B cell (primary cell): ENCODE measurements at regions not wholly inside any gene's neighbourhood (a gene's known extent, or its start where the extent isn't known, plus 50 kb on each side); places are given as distances from the start of the nearest gene placed in this dataset.
"Not testable (repeated sequence)": the region's sequence is repeated elsewhere in the genome, so short reads cannot be mapped to it uniquely, and the experiment has no call there.

Experiments used
- ATAC-seq: fragments of 200-7000 bp; cut with Tn5 transposase; one replicate; pipeline ENCODE4 v1.10.0; 2021; ENCODE audit warnings: low read depth, mild to moderate bottlenecking, moderate number of reproducible peaks, moderate library complexity
- CTCF ChIA-PET: fragments of 350-600 bp; sonication (Branson Sonifier 250); formaldehyde crosslinking; loops from one replicate; lab custom pipeline; 2021; ENCODE audit warnings: antibody characterized with exemption, inconsistent platforms; lab: Charles Lee
- POLR2A ChIA-PET: fragments of 350-600 bp; sonication (Branson Sonifier 250); formaldehyde crosslinking; loops from one replicate; lab custom pipeline; 2021; ENCODE audit warnings: antibody characterized with exemption; lab: Charles Lee
- DNase-seq: peaks from one replicate; pipeline ENCODE4 v3.0.0; 2013
- H2AFZ ChIP-seq: 2 replicates; pipeline ENCODE4 v1.6.1; 2012; ENCODE audit warnings: mild to moderate bottlenecking, low read depth, low read length; ENCODE audit not compliant: insufficient read depth, poor library complexity, severe bottlenecking
- H3K27ac ChIP-seq, 2 donors: 1 replicate in 1 of 2; 2 replicates in 1 of 2; pipeline ENCODE4 v1.5.1; 2012 to 2013; ENCODE audit warnings: low read length in 2 of 2, mild to moderate bottlenecking in 2 of 2, moderate library complexity in 1 of 2
- H3K27me3 ChIP-seq, 4 experiments: fragments of 200-600 bp in 1 of 4; sonication (generic) in 1 of 4; replicated peaks in 1 of 4; 1 replicate in 2 of 4; 2 replicates in 2 of 4; pipeline versions ENCODE4 v1.6.1 to v1.7.0; 2013 to 2016; ENCODE audit warnings: low read length in 3 of 4, mild to moderate bottlenecking in 2 of 4, mixed read lengths in 1 of 4, moderate library complexity in 1 of 4; ENCODE audit not compliant: insufficient read depth in 4 of 4, control insufficient read depth in 3 of 4; ENCODE audit errors: control extremely low read depth in 1 of 4
- H3K36me3 ChIP-seq, 2 experiments: replicated peaks in 1 of 2; 1 replicate in 1 of 2; 2 replicates in 1 of 2; pipeline versions ENCODE4 v1.6.1 to v1.7.1; 2013; ENCODE audit warnings: low read length in 1 of 2; ENCODE audit not compliant: insufficient read depth in 2 of 2, control insufficient read depth in 1 of 2; ENCODE audit errors: control extremely low read depth in 1 of 2, extremely low read depth in 1 of 2
- H3K4me1 ChIP-seq, 2 donors: fragments of 200-600 bp in 1 of 2; sonication (generic) in 1 of 2; 1 replicate in 1 of 2; 2 replicates in 1 of 2; pipeline versions ENCODE4 v1.5.1 to v1.6.1; 2013 to 2017; ENCODE audit warnings: low read length in 2 of 2; ENCODE audit not compliant: control insufficient read depth in 2 of 2, insufficient read depth in 2 of 2
- H3K4me2 ChIP-seq: replicated peaks from 2 replicates; pipeline ENCODE3; 2012; ENCODE audit warnings: mild to moderate bottlenecking, low read depth, low read length; ENCODE audit not compliant: poor library complexity, severe bottlenecking
- H3K4me3 ChIP-seq, 5 experiments: fragments of 200-600 bp in 1 of 5; sonication (generic) in 1 of 5; 1 replicate in 3 of 5; 2 replicates in 2 of 5; pipeline versions ENCODE4 v1.5.1 to v1.7.0; 2011 to 2016; ENCODE audit warnings: low read length in 4 of 5, mild to moderate bottlenecking in 4 of 5, low read depth in 2 of 5, control low read depth in 1 of 5, moderate library complexity in 1 of 5; ENCODE audit not compliant: insufficient read depth in 1 of 5; ENCODE audit errors: control extremely low read depth in 1 of 5, extremely low read depth in 1 of 5
- H3K79me2 ChIP-seq: fragments of 200-600 bp; sonication (generic); one replicate; pipeline ENCODE4 v1.6.0; 2016; ENCODE audit warnings: low read length; ENCODE audit not compliant: control insufficient read depth, insufficient read depth
- H3K9ac ChIP-seq: fragments of 200-600 bp; sonication (generic); 2 replicates; pipeline ENCODE4 v1.6.1; 2017; ENCODE audit warnings: mild to moderate bottlenecking, low read length, moderate library complexity
- H3K9me3 ChIP-seq, 3 donors: one replicate each; pipeline versions ENCODE4 v1.6.1 to v1.7.1; 2013; ENCODE audit warnings: low read length in 2 of 3; ENCODE audit not compliant: control insufficient read depth in 2 of 3, insufficient read depth in 1 of 3; ENCODE audit errors: control extremely low read depth in 1 of 3
- H4K20me1 ChIP-seq: 2 replicates; pipeline ENCODE4 v1.6.0; 2012; ENCODE audit warnings: mild to moderate bottlenecking, low read length; ENCODE audit not compliant: insufficient read depth, control insufficient read depth, poor library complexity, severe bottlenecking
- H3K27ac Mint-ChIP-seq: one replicate; pipeline ENCODE4 v1.8.0; 2021; ENCODE audit warnings: mixed read lengths
- H3K27me3 Mint-ChIP-seq: one replicate; pipeline ENCODE4 v1.8.0; 2021; ENCODE audit warnings: mixed read lengths
- H3K4me1 Mint-ChIP-seq: one replicate; pipeline ENCODE4 v1.8.0; 2021; ENCODE audit warnings: mixed read lengths
- H3K4me3 Mint-ChIP-seq: one replicate; pipeline ENCODE4 v1.8.0; 2021; ENCODE audit warnings: mixed read lengths
- H3K9me3 Mint-ChIP-seq: one replicate; pipeline ENCODE4 v1.8.0; 2022; ENCODE audit warnings: mixed read lengths; ENCODE audit not compliant: insufficient read depth
- EZH2 ChIP-seq: IDR thresholded peaks from 2 replicates; pipeline ENCODE4 v1.6.1; 2012; ENCODE audit warnings: borderline replicate concordance, low read depth, mild to moderate bottlenecking, moderate library complexity, low read length; ENCODE audit not compliant: insufficient read depth, poor library complexity, severe bottlenecking
- WGBS: methylation state at CpG from one replicate; pipeline ENCODE4 v1.1.5; 2013; ENCODE audit warnings: missing lambda C conversion rate; ENCODE audit not compliant: insufficient coverage; 5-methylcytosine and 5-hydroxymethylcytosine counted together
- intact Hi-C: fragments of 100-400 bp; cut with micrococcal nuclease; formaldehyde crosslinking; loops from one replicate; pipeline ENCODE4 v1.10.0; 2022
- TF ChIP-seq, protein P1 (sequence below): fragments of 200-600 bp; IDR thresholded peaks from one replicate; pipeline ENCODE4 v1.8.0; 2022; ENCODE audit warnings: antibody characterized with exemption, mild to moderate bottlenecking

DNA sequence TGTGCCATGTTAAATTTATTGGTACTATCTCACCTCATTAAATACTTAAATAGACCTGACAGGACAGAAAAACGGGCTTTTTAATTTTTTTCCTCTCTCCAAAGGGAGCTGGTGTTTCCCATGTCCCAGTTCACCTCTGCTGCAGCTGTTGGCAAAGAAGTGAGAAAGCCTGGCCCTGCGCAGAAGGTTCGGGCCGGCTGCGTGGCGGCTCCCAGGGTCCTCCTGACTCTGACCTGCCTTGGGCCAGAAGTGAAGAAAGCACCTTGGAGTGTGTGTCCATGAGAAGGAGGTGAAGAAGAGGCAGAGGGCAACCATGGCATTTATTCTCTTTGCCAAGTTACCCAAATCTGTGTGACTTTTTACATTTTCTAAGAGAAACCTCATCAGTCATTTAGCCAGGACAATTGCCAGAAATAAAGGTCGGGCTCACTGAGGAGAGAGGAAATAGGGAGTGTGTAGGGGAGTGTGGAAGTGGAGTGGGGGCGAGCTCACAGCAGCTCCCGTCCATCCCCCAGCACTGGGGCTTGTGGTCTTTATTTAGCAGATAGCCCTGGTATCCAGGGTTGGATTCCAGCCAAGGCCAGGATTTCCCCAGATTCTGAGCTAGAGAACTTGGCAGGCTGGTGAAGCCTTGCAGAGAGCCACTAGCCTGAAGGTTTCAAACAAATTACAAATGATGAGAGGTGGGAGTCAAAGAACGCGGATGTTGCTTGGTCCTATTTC lies 102.4 kb upstream of the CADM1 start:
- Histone ChIP-seq H2AFZ (no peak overlapping the region), H3K4me3 (no peak overlapping the region), H4K20me1 (no peaks in the 10 kb centered on the region), H3K9me3 (peaks cover 0 to 2% (median 0%) of the 10 kb centered on the region in 3 donors), H3K4me1 (no peaks in the 10 kb centered on the region), H3K79me2 (no peaks in the 10 kb centered on the region), H3K36me3 (no peaks in the 10 kb centered on the region), H3K27ac (no peak overlapping the region), H3K4me2 (no peak overlapping the region), H3K27me3 (no peaks in the 10 kb centered on the region), H3K9ac (no peak overlapping the region)
- Mint-ChIP-seq H3K27ac (no peak overlapping the region), H3K9me3 (no peaks in the 10 kb centered on the region), H3K27me3 (no peaks in the 10 kb centered on the region), H3K4me1 (no peaks in the 10 kb centered on the region), H3K4me3 (no peak overlapping the region)
- no peak for DNase-seq
- ChIA-PET CTCF (no interaction called here), POLR2A (no interaction called here)
- no peak for ATAC-seq
- TF ChIP-seq, protein P1, sequence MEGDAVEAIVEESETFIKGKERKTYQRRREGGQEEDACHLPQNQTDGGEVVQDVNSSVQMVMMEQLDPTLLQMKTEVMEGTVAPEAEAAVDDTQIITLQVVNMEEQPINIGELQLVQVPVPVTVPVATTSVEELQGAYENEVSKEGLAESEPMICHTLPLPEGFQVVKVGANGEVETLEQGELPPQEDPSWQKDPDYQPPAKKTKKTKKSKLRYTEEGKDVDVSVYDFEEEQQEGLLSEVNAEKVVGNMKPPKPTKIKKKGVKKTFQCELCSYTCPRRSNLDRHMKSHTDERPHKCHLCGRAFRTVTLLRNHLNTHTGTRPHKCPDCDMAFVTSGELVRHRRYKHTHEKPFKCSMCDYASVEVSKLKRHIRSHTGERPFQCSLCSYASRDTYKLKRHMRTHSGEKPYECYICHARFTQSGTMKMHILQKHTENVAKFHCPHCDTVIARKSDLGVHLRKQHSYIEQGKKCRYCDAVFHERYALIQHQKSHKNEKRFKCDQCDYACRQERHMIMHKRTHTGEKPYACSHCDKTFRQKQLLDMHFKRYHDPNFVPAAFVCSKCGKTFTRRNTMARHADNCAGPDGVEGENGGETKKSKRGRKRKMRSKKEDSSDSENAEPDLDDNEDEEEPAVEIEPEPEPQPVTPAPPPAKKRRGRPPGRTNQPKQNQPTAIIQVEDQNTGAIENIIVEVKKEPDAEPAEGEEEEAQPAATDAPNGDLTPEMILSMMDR: no peak
- TF ChIP-seq EZH2: no peak
- 79% methylated on average over 6 of the region's 11 CpGs for WGBS
- intact Hi-C loops: no loop called here

DNA sequence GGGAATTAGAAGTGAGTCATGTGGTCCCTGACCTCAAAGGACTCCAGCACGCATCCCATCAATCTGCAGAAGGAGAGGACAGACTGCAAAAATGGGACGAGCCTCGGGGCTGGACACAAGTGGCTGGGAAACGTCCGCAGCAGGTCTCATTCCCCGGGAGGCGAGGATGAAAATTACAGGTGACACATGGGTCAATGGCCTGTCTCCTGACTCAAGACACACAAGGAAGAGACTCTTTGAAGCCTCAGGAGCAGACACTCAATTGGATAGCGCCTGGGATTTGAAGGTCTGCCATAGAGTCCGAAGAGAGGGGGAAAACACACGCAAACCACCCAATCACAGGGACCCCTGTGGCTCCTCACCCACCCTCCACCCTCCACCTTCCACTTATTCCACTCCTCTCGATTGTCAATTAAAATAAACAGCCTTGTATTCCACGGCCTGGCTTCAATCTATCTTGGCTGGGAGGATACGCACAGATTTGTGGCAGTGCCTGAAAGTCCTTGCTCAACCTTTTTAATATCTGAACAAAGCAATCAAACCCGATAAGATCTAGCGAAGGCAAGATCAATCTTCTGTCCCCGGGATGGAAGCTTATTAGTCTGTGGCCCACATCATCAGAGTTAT lies 101.8 kb upstream of the CADM1 start:
- H3K79me2 ChIP-seq: no peaks in the 10 kb centered on the region
- TF ChIP-seq, protein P1: no peak
- no peak for TF ChIP-seq EZH2
- no peaks in the 10 kb centered on the region for H3K36me3 ChIP-seq
- H3K9ac ChIP-seq: no peak overlapping the region
- H2AFZ ChIP-seq: no peak overlapping the region
- intact Hi-C loops: no loop called here
- H3K9me3 ChIP-seq: peaks cover 0 to 2% (median 0%) of the 10 kb centered on the region in 3 donors
- H3K27me3 ChIP-seq: no peaks in the 10 kb centered on the region
- WGBS: 81% methylated on average over 13 of the region's 16 CpGs
- H3K27ac ChIP-seq: no peak overlapping the region
- no peak overlapping the region for H3K4me2 ChIP-seq
- ATAC-seq (no peak), DNase-seq (no peak)
- Mint-ChIP-seq H3K4me1 (no peaks in the 10 kb centered on the region), H3K9me3 (peaks cover under 1% of the 10 kb centered on the region), H3K4me3 (no peak overlapping the region), H3K27ac (no peak overlapping the region), H3K27me3 (no peaks in the 10 kb centered on the region)
- CTCF ChIA-PET: no interaction called here
- no peak overlapping the region for H3K4me3 ChIP-seq
- no peaks in the 10 kb centered on the region for H4K20me1 ChIP-seq
- POLR2A ChIA-PET: no interaction called here
- no peaks in the 10 kb centered on the region for H3K4me1 ChIP-seq

DNA sequence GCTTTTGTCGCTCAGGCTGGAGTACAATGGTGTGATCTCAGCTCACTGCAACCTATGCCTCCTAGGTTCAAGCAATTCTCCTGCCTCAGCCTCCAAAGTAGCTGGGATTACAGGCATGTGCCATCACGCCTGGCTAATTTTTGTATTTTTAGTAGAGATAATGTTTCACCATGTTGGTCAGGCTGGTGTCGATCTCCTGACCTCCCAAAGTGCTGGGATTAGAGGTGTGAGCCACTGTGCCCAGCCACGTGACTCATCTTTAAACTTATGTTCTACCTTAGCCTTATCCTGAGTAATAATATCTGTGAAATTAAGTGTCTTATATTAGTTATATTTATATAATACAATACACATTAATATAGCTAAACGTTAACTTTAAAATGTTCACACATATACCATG lies 101.2 kb upstream of the CADM1 start:
- H3K27ac Mint-ChIP-seq, H3K4me1 ChIP-seq, DNase-seq, H2AFZ ChIP-seq, H3K4me1 Mint-ChIP-seq, H3K9me3 ChIP-seq, H3K9ac ChIP-seq, H3K4me2 ChIP-seq, intact Hi-C loops, H3K27me3 ChIP-seq, H3K79me2 ChIP-seq, H3K4me3 ChIP-seq, H4K20me1 ChIP-seq, H3K9me3 Mint-ChIP-seq, H3K36me3 ChIP-seq, H3K27ac ChIP-seq, ATAC-seq, CTCF ChIA-PET, H3K27me3 Mint-ChIP-seq, H3K4me3 Mint-ChIP-seq, POLR2A ChIA-PET: not testable (repeated sequence)
- WGBS: 92% methylated on average over 2 of the region's 5 CpGs
